ENCODE measurements at regions not wholly inside any gene's neighbourhood (a gene's known extent, or its start where the extent isn't known, plus 50 kb on each side); places are given as distances from the start of the nearest gene placed in this dataset.

DNA sequence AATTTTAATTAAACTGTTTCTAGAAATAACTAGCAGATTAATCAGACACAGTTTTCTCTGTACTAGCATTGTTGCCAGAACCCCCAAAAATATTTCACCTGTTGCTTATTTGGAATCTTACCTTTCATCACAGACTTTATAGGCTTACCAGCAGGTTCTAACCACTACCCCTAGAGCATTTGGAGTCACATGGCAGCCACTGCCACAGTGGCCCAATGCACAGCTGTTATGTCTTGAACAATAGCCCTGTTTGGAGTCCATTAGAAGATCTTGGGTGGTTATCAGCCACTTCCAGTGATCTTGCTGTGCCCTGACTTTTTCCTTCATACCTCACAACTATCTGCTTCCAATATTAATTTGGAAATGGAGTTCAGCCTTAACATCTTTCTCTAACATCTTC lies 186.2 kb upstream of the TANK start:
- no peak for DNase-seq

DNA sequence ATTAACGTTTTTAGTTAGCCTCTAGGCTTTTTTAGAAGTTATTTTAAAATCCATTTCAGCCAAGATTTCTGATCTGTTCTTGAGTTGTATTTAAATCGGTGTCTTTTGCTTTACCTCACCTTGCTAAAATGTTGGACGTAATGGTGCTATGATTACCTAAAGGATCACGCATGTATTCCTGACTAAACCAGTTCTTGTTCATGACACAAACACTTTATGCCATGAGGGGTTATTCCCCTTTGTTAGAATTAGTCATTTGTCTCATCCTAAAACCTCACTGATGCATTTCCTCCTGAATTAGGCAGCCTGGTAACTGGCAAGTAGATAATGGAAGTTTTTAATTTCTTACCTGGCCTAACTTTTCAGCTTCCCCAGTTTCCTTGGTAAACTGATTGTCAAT lies 185.4 kb upstream of the TANK start:
- DNase-seq: no peak

DNA sequence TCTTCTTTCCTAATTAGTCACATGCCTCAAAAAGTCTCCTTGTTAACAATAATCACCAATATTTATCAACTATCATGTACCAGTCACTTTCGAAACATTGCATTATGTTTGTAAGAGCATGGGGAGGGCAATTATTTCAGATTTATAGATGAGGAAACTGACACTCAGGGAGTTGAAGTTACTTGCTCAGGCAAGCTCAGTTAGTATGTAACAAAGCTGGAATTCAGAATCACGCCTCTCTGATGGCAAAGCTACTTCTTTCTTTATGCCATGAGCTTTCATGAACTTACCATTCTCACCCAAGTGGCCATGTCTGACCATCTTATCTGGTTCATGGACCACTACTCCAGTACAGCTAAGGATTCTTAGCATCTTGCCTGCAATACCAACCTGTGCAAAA lies 183.4 kb upstream of the TANK start:
- no peak for DNase-seq

GRCh38 chr2:160977376-160977775 lies 182.9 kb upstream of the TANK start:
- DNase-seq: no peak

DNA sequence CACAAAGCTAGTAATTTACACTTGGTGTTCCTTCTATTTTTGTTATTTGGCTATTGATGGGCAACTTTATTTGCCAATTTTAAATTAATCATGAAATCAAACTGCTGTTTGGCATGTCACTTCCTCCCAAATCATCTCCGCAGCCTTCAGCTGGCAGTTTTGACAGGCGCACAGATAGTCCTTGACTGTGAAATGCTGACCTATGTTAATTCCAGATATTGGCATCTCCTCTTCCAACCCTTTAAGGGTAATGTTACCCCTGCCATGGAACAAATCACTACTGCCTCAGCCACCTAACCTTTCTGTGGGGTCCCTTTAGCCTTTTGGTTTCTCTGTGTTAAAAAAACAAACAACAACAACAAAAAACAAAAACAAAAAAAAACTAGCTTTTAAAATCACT lies 182.4 kb upstream of the TANK start:
- DNase-seq: no peak

GRCh38 chr2:160984426-160985077 lies 175.7 kb upstream of the TANK start:
- DNase-seq: no peak

GRCh38 chr2:160989778-160990177 lies 170.4 kb upstream of the TANK start:
- DNase-seq: no peak

- no peak for DNase-seq
These were observed 166.6 kb upstream of the TANK start for GRCh38 chr2:160993654-160994061.

- peak; percentile 24 for DNase-seq
These were observed 165.9 kb upstream of the TANK start for GRCh38 chr2:160994141-160995002.

DNA sequence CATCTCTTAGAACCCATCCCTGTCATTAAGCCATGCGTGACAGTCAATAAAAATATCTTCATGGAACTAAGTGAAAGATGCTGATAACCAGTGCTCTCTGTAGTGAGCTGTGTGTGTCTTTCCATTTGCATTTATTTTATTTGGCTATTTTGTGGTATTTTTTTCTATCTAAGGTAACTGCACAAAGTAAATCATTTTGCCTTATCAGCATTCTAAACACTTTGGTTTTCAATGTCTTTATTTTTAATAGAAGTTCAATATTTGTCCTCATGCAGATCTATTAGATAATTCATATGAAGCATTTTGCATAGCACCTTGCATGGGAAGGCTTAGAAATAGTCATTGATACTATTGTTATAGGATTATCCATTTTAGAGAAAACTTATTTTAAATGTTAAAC lies 163.6 kb upstream of the TANK start:
- DNase-seq: no peak

- DNase-seq: no peak
These were observed 155.8 kb upstream of the TANK start for GRCh38 chr2:161004379-161004778.

DNA sequence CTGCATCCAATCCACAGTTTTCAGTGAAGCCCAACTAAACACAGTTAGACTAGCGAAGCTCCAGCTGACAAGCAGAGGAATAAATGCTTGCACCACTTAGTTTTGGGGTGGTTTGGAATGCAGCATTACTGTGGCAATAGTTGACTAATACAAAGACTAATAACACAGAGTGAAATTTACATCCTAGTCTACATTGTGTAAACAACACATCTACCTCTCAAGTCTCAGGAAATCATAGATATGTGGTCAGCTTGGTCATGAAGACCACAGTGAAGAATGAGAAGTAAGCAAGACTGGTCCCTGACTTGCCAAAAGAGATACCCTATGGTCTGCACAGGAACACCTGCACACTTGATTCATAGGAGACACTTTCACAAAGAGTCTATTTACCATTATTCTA lies 155.1 kb upstream of the TANK start:
- no peak for DNase-seq

DNA sequence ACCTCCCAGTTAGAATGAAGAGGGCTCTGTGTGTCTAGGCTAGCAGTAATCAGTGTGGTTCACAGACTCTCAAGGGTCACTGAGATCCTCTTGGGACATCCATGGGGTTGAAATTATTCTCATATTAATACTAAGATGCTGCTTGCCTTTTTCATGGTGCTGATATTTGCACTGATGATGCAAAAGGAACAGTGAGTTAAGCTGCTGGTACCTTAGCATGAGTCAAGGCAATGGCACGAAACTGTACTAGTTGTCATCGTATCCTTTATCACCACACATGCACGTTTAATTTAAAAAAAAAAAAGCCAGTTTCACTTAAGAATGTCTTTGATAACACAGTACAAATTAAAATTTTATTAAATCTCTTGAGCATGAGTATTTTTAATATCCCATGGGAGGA lies 151.9 kb upstream of the TANK start:
- no peak for DNase-seq

DNA sequence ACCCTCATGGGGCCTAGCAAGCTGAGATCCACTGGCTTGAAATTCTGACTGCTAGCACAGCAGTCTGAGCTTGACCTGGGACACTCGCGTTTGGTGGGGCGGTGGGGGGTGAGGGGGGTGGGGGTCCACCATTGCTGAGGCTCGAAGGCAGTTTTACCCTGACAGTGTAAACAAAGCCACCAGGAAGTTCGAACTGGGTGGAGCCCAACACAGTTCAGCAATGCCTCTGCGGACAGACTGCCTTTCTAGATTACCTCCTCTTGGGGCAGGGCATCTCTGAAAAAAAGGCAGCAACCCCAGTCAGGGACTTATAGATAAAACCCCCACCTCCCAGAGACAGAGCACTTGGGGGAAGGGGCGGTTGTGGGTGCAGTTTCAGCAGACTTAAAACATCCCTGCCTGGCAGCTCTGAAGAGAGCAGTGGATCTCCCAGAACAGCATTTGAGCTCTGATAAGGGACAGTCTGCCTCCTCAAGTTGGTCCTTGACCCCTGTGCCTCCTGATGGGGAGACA lies 149.7 kb upstream of the TANK start:
- no peak for DNase-seq

DNA sequence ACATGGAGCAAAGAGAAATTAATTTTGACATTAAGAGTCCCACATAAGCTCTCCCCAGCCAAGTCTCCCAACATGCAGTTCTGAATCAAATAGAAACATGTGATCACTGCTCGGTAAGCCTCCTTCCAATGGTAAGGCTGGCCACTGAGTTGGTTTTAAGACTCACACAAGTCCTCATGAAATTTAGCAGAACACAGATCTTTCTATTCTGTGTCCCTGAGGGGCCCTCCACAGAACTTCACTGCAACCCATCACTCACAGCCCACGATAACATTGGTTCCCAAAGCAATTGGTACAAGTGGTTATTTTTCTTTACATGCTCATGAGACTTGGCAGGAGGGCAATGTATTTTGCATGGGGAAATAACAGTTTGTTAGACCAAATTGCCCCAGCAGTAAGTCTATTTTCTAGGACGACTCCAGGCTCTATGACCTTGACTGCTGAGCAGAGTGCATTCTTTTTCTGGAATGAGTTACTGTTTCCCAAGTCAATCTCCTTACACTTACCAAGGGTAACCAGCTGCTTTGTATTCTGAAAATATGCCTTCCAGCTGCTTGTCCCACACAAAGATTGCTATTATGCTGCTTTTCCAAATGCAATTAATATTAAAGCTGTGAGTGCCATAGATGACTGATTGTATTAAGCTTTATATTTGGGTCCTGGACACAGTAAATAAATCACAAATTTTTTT lies 142.3 kb upstream of the TANK start:
- no peak for DNase-seq

GRCh38 chr2:161019311-161019710 lies 140.9 kb upstream of the TANK start:
- no peak for DNase-seq

DNA sequence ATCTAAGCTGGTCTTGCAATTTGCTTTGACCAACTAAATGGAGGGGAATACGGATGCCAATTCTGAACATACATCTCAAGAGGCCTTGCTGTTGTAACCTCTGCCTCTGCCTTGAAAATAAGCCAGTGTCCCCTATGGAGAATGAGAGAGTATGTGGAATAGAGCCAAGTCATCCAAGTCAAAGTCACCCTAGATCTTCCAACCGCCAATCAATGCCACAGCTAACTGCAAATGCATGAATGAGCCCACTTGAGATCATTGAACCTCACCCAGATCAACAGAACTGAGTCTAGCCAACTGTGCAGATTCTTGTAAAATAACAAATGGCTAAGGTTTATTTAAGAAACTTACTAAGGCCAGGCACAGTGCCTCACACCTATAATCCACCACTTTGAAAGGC lies 139.8 kb upstream of the TANK start:
- peak; percentile 79 for DNase-seq

- DNase-seq: no peak
These were observed 131.6 kb upstream of the TANK start for GRCh38 chr2:161028581-161028980.

- no peak for DNase-seq
These were observed 130.9 kb upstream of the TANK start for GRCh38 chr2:161029321-161029720.

DNA sequence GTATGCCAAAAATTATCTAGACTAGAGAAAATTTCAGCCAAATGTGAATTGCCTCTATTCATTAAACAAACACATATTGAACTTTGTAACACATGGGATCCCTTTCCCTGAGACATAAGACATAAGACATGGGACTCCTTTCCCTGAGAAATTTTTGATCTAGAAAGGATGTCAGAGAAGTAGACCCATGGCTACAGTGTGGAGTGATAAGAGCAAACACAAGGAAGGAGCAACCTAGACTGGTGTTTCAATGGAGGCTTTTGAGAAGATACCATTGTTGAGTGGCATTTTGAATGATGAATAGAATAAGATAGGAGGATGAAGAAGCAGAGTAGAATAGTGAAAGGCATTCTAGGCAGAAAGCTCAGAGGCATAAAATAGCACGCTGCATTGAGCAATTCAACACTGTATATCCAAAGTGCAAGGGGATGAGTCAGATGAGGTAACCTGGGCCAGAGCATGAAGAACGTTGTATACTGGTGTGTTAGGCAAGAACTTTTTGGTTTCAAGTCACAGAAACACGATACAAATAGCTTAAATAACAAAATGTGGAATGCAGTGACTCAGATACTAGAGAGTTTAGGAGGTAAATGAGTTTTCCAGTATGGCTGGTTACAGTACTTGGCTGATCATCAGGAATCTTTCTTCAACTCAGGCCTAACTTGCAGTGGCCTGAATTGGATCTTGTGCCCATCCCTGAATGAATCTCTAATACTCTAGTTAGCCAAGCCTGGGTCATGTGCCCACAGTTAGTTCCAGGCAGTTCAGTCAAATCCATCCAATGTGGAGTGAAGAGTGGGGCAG lies 129.8 kb upstream of the TANK start:
- no peak for DNase-seq

DNA sequence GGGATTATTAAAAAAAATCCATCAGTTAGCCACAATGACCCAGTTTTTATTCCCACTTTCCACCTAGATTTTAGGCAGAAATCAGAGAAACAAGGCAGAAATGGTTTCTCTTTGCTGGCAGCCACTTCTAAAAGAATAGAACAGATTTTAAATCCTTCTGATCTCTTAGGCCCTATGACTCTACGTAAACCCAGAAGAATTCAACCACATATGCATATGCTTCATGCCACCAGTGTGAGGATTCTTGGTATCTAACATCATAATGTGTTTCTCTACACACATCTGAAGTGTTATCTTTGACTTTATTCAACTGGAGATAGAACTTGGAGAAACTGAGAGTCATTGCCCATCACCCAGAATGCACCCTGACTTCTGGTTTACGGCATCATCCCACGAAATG lies 128.7 kb upstream of the TANK start:
- no peak for DNase-seq

DNA sequence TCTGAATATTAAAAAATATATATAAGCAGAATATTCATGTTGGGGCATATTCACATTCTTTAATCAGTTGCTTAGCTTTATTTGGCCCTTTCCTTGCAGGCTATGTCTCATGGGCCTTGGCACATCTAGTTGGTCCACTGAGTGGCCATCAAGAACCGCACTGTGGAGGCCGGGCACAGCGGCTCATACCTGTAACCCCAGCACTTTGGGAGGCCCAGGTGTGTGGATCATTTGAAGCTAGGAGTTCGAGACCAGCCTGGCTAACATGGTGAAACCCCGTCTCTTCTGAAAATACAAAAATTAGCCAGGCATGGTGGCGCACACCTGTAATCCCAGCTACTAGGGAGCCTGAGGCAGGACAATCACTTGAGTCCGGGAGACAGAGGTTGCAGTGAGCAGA lies 127.6 kb upstream of the TANK start:
- DNase-seq: no peak

- DNase-seq: no peak
These were observed 127.1 kb upstream of the TANK start for GRCh38 chr2:161033059-161033660.
